ENCODE measurements at regions not wholly inside any gene's neighbourhood (a gene's known extent, or its start where the extent isn't known, plus 50 kb on each side); places are given as distances from the start of the nearest gene placed in this dataset.

DNA sequence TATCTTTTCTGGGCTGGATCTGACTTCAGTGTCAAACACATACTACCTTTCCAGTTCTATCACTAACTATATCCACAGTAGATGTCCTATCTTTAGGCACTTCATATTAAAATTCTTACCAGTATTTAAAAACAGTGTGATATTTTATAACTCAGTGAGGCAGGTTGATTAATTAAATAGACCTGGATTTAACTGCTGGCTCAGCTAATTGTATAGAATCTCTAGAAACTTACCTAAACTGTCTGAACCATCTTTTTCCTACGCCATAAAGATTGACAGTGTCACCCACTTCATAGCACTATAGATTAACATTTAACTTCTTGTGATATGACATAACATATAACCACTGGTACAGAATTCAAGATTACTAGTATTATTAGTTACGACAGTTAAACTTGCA, 935.3 kb downstream of the FAT4 start:
- no peak for ATAC-seq (ENCODE audit: insufficient read depth, low read depth)
- H3K79me2 ChIP-seq (ENCODE audit: insufficient read depth, low read length): no peaks in the 10 kb centered on the region
- no peaks in the 10 kb centered on the region for H3K9me3 ChIP-seq (ENCODE audit: insufficient read depth, low read length, severe bottlenecking)
- no peaks in the 10 kb centered on the region for H3K4me1 ChIP-seq (ENCODE audit: insufficient read depth, low read length)
- H4K20me1 ChIP-seq (ENCODE audit: insufficient read depth, low read length): no peaks in the 10 kb centered on the region
- H3K4me2 ChIP-seq (ENCODE audit: insufficient read depth, low read length): no peak overlapping the region
- no peak overlapping the region for H3K4me3 ChIP-seq (ENCODE audit: low read depth in 1 of 2, low read length in 2 of 2)
- no peak overlapping the region for H2AFZ ChIP-seq (ENCODE audit: low read depth, low read length)
- H3K27me3 ChIP-seq (ENCODE audit: insufficient read depth, low read length, poor library complexity): no peaks in the 10 kb centered on the region
- H3K9ac ChIP-seq (ENCODE audit: low read depth, low read length): no peak overlapping the region
- DNase-seq: no peak
- H3K27ac ChIP-seq (ENCODE audit: low read length): no peak overlapping the region
- TF ChIP-seq, protein P1, sequence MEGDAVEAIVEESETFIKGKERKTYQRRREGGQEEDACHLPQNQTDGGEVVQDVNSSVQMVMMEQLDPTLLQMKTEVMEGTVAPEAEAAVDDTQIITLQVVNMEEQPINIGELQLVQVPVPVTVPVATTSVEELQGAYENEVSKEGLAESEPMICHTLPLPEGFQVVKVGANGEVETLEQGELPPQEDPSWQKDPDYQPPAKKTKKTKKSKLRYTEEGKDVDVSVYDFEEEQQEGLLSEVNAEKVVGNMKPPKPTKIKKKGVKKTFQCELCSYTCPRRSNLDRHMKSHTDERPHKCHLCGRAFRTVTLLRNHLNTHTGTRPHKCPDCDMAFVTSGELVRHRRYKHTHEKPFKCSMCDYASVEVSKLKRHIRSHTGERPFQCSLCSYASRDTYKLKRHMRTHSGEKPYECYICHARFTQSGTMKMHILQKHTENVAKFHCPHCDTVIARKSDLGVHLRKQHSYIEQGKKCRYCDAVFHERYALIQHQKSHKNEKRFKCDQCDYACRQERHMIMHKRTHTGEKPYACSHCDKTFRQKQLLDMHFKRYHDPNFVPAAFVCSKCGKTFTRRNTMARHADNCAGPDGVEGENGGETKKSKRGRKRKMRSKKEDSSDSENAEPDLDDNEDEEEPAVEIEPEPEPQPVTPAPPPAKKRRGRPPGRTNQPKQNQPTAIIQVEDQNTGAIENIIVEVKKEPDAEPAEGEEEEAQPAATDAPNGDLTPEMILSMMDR (IDR thresholded peaks at IDR 0.05; ENCODE audit: borderline replicate concordance, extremely low read depth, low read length, poor library complexity, severe bottlenecking): no peak
- no peak for TF ChIP-seq EZH2 (IDR thresholded peaks at IDR 0.05; ENCODE audit: borderline replicate concordance, low read depth, low read length, severe bottlenecking)
- no peaks in the 10 kb centered on the region for H3K36me3 ChIP-seq (ENCODE audit: insufficient read depth, low read length)

DNA sequence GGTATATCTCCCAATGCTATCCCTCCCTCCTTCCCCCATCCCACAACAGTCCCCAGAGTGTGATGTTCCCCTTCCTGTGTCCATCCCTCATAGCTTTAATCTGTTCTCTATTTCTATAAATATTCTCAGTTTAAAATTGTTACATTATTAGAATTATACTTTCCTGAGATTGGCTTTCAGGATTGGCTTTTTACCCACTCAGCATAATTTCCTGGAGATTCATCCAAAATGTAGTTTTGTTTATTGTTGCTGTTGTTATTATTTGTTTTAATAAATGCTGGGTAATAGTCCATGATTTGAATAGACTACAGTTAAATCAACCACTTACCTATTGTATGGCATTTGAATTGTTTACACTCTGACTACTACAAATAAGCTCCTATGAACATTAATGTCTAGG, 936.4 kb downstream of the FAT4 start:
- H3K79me2 ChIP-seq (ENCODE audit: insufficient read depth, low read length): no peaks in the 10 kb centered on the region
- no peaks in the 10 kb centered on the region for H3K36me3 ChIP-seq (ENCODE audit: insufficient read depth, low read length)
- ATAC-seq (ENCODE audit: insufficient read depth, low read depth) (no peak), DNase-seq (no peak)
- no peaks in the 10 kb centered on the region for H3K9me3 ChIP-seq (ENCODE audit: insufficient read depth, low read length, severe bottlenecking)
- no peak overlapping the region for H3K4me3 ChIP-seq (ENCODE audit: low read depth in 1 of 2, low read length in 2 of 2)
- no peaks in the 10 kb centered on the region for H3K27me3 ChIP-seq (ENCODE audit: insufficient read depth, low read length, poor library complexity)
- no peak overlapping the region for H3K4me2 ChIP-seq (ENCODE audit: insufficient read depth, low read length)
- H3K4me1 ChIP-seq (ENCODE audit: insufficient read depth, low read length): no peaks in the 10 kb centered on the region
- no peak overlapping the region for H3K9ac ChIP-seq (ENCODE audit: low read depth, low read length)
- no peak overlapping the region for H3K27ac ChIP-seq (ENCODE audit: low read length)
- no peaks in the 10 kb centered on the region for H4K20me1 ChIP-seq (ENCODE audit: insufficient read depth, low read length)
- no peak for TF ChIP-seq EZH2 (IDR thresholded peaks at IDR 0.05; ENCODE audit: borderline replicate concordance, low read depth, low read length, severe bottlenecking)
- TF ChIP-seq, protein P1 (IDR thresholded peaks at IDR 0.05; ENCODE audit: borderline replicate concordance, extremely low read depth, low read length, poor library complexity, severe bottlenecking): no peak
- no peak overlapping the region for H2AFZ ChIP-seq (ENCODE audit: low read depth, low read length)

- H3K4me2 ChIP-seq (ENCODE audit: insufficient read depth, low read length): no peak overlapping the region
- TF ChIP-seq, protein P1 (IDR thresholded peaks at IDR 0.05; ENCODE audit: borderline replicate concordance, extremely low read depth, low read length, poor library complexity, severe bottlenecking): no peak
- no peak for TF ChIP-seq EZH2 (IDR thresholded peaks at IDR 0.05; ENCODE audit: borderline replicate concordance, low read depth, low read length, severe bottlenecking)
- H3K9me3 ChIP-seq (ENCODE audit: insufficient read depth, low read length, severe bottlenecking): no peaks in the 10 kb centered on the region
- no peaks in the 10 kb centered on the region for H3K79me2 ChIP-seq (ENCODE audit: insufficient read depth, low read length)
- ATAC-seq (ENCODE audit: insufficient read depth, low read depth) (no peak), DNase-seq (no peak)
- no peaks in the 10 kb centered on the region for H3K27me3 ChIP-seq (ENCODE audit: insufficient read depth, low read length, poor library complexity)
- no peak overlapping the region for H3K27ac ChIP-seq (ENCODE audit: low read length)
- no peak overlapping the region for H3K4me3 ChIP-seq (ENCODE audit: low read depth in 1 of 2, low read length in 2 of 2)
- H2AFZ ChIP-seq (ENCODE audit: low read depth, low read length): no peak overlapping the region
- no peaks in the 10 kb centered on the region for H3K4me1 ChIP-seq (ENCODE audit: insufficient read depth, low read length)
- no peaks in the 10 kb centered on the region for H3K36me3 ChIP-seq (ENCODE audit: insufficient read depth, low read length)
- no peak overlapping the region for H3K9ac ChIP-seq (ENCODE audit: low read depth, low read length)
- no peaks in the 10 kb centered on the region for H4K20me1 ChIP-seq (ENCODE audit: insufficient read depth, low read length)
Observed at GRCh38 chr4:126262665-126263064, 947.9 kb downstream of the FAT4 start.

DNA sequence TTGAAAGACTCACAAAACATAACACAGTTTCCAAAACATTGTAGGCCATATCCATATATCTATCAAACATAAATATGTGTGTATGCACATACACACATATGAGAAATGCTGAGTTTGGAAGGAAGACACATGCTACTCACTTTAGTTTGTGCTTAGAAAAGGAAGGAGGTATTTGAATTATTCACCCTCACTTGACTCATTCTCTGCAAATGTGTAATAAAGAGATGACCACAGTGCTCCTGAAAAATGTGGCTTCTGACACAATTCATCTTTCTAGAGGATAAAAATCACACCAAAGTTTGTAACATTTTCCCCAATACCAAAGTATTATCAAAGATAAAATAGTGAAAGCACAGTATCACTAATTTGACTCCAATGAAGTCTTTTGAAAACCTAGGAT, 950.1 kb downstream of the FAT4 start:
- H3K9me3 ChIP-seq (ENCODE audit: insufficient read depth, low read length, severe bottlenecking): no peaks in the 10 kb centered on the region
- DNase-seq: no peak
- no peaks in the 10 kb centered on the region for H3K4me1 ChIP-seq (ENCODE audit: insufficient read depth, low read length)
- H3K36me3 ChIP-seq (ENCODE audit: insufficient read depth, low read length): no peaks in the 10 kb centered on the region
- H4K20me1 ChIP-seq (ENCODE audit: insufficient read depth, low read length): no peaks in the 10 kb centered on the region
- no peak overlapping the region for H3K27ac ChIP-seq (ENCODE audit: low read length)
- TF ChIP-seq, protein P1 (IDR thresholded peaks at IDR 0.05; ENCODE audit: borderline replicate concordance, extremely low read depth, low read length, poor library complexity, severe bottlenecking): no peak
- TF ChIP-seq EZH2 (IDR thresholded peaks at IDR 0.05; ENCODE audit: borderline replicate concordance, low read depth, low read length, severe bottlenecking): no peak
- no peak overlapping the region for H3K4me3 ChIP-seq (ENCODE audit: low read depth in 1 of 2, low read length in 2 of 2)
- no peak overlapping the region for H3K9ac ChIP-seq (ENCODE audit: low read depth, low read length)
- no peak overlapping the region for H2AFZ ChIP-seq (ENCODE audit: low read depth, low read length)
- no peaks in the 10 kb centered on the region for H3K79me2 ChIP-seq (ENCODE audit: insufficient read depth, low read length)
- H3K27me3 ChIP-seq (ENCODE audit: insufficient read depth, low read length, poor library complexity): no peaks in the 10 kb centered on the region
- no peak for ATAC-seq (ENCODE audit: insufficient read depth, low read depth)
- H3K4me2 ChIP-seq (ENCODE audit: insufficient read depth, low read length): no peak overlapping the region
